GOT3 (cell line): ENCODE measurements at regions not wholly inside any gene's neighbourhood (a gene's known extent, or its start where the extent isn't known, plus 50 kb on each side); places are given as distances from the start of the nearest gene placed in this dataset.

Experiments
- DNase-seq: peaks from one replicate; lab custom pipeline; 2025; ENCODE audit warnings: mixed read lengths; lab: John Stamatoyannopoulos, UW

- no peak for DNase-seq
Measured at GRCh38 chr5:74028976-74029375, 403.0 kb downstream of the ARHGEF28 start.

GRCh38 chr5:74028406-74028805 is 402.4 kb downstream of the ARHGEF28 start:
- no peak for DNase-seq

GRCh38 chr5:74027732-74028338 is 401.8 kb downstream of the ARHGEF28 start:
- DNase-seq: no peak

- no peak for DNase-seq
Measured at GRCh38 chr5:74026310-74026709, 400.3 kb downstream of the ARHGEF28 start.

- DNase-seq: no peak
Measured at GRCh38 chr5:74021126-74021525, 395.1 kb downstream of the ARHGEF28 start.

- no peak for DNase-seq
Measured at GRCh38 chr5:74020503-74020902, 394.5 kb downstream of the ARHGEF28 start.

GRCh38 chr5:74019923-74020322 is 393.9 kb downstream of the ARHGEF28 start:
- DNase-seq: no peak

GRCh38 chr5:74017786-74018211 is 391.8 kb downstream of the ARHGEF28 start:
- DNase-seq: no peak

GRCh38 chr5:74017112-74017511 is 391.1 kb downstream of the ARHGEF28 start:
- no peak for DNase-seq

GRCh38 chr5:74016373-74016772 is 390.4 kb downstream of the ARHGEF28 start:
- DNase-seq: no peak

- no peak for DNase-seq
Measured at GRCh38 chr5:74015716-74016115, 389.7 kb downstream of the ARHGEF28 start.

GRCh38 chr5:74013222-74013621 is 387.2 kb downstream of the ARHGEF28 start:
- no peak for DNase-seq

- no peak for DNase-seq
Measured at GRCh38 chr5:74009502-74009901, 383.5 kb downstream of the ARHGEF28 start.

- DNase-seq: no peak
Measured at GRCh38 chr5:74007193-74007592, 381.2 kb downstream of the ARHGEF28 start.

GRCh38 chr5:73999297-73999696 is 373.3 kb downstream of the ARHGEF28 start:
- DNase-seq: no peak

- DNase-seq: no peak
Measured at GRCh38 chr5:73998489-73998888, 372.5 kb downstream of the ARHGEF28 start.

GRCh38 chr5:73997960-73998359 is 372.0 kb downstream of the ARHGEF28 start:
- DNase-seq: no peak

GRCh38 chr5:73996151-73996755 is 370.3 kb downstream of the ARHGEF28 start:
- no peak for DNase-seq

- no peak for DNase-seq
Measured at GRCh38 chr5:73994963-73995362, 369.0 kb downstream of the ARHGEF28 start.
